Keratinocyte (primary cell): ENCODE measurements at regions not wholly inside any gene's neighbourhood (a gene's known extent, or its start where the extent isn't known, plus 50 kb on each side); places are given as distances from the start of the nearest gene placed in this dataset.

Experiments
- DNase-seq: peaks from one replicate; pipeline ENCODE4 v3.0.0-alpha.2; 2011; ENCODE audit warnings: low read depth, missing footprints, low spot score
- FAIRE-seq: peaks from 2 replicates; lab custom pipeline; 2011; peaks lifted over from hg19 to GRCh38; lab: Jason Lieb, UNC
- H2AFZ ChIP-seq: 2 replicates; pipeline ENCODE4 v1.6.0; 2012; ENCODE audit warnings: low read length, control low read depth, inconsistent platforms; ENCODE audit not compliant: control insufficient read depth
- H3K27ac ChIP-seq: 2 replicates; pipeline ENCODE4 v1.5.1; 2011; ENCODE audit warnings: low read length; ENCODE audit not compliant: control insufficient read depth, insufficient read depth
- H3K27me3 ChIP-seq: 3 replicates; pipeline ENCODE4 v1.6.0; 2011; ENCODE audit warnings: low read length; ENCODE audit not compliant: control insufficient read depth, insufficient read depth; ENCODE audit errors: extremely low read depth
- H3K36me3 ChIP-seq, 2 experiments: 2 replicates in 1 of 2; 3 replicates in 1 of 2; pipeline ENCODE4 v1.5.1; 2011; ENCODE audit warnings: low read length in 2 of 2, mild to moderate bottlenecking in 1 of 2; ENCODE audit not compliant: control insufficient read depth in 2 of 2, insufficient read depth in 2 of 2; ENCODE audit errors: extremely low read depth in 1 of 2
- H3K4me1 ChIP-seq: 3 replicates; pipeline ENCODE4 v1.5.1; 2011; ENCODE audit warnings: low read length; ENCODE audit not compliant: control insufficient read depth, insufficient read depth; ENCODE audit errors: extremely low read depth
- H3K4me2 ChIP-seq: 3 replicates; pipeline ENCODE4 v1.6.0; 2011; ENCODE audit warnings: low read depth, low read length; ENCODE audit not compliant: control insufficient read depth, insufficient read depth; ENCODE audit errors: extremely low read depth
- H3K4me3 ChIP-seq, 3 experiments: fragments of 200-600 bp in 1 of 3; sonication (generic) in 1 of 3; 2 replicates in 2 of 3; 3 replicates in 1 of 3; pipeline ENCODE4 v1.5.1; 2011 to 2016; ENCODE audit warnings: low read length in 3 of 3, mild to moderate bottlenecking in 3 of 3, control low read depth in 2 of 3, inconsistent platforms in 1 of 3, low read depth in 1 of 3, mixed read lengths in 1 of 3, mixed run types in 1 of 3, moderate library complexity in 1 of 3; ENCODE audit not compliant: control insufficient read depth in 2 of 3, insufficient read depth in 2 of 3; ENCODE audit errors: extremely low read depth in 1 of 3
- H3K79me2 ChIP-seq: 2 replicates; pipeline ENCODE4 v1.6.0; 2012; ENCODE audit warnings: low read length; ENCODE audit not compliant: control insufficient read depth, insufficient read depth
- H3K9ac ChIP-seq: 3 replicates; pipeline ENCODE4 v1.6.0; 2011; ENCODE audit warnings: low read length; ENCODE audit not compliant: control insufficient read depth, insufficient read depth; ENCODE audit errors: extremely low read depth
- H3K9me1 ChIP-seq: 3 replicates; pipeline ENCODE4 v1.6.0; 2011; ENCODE audit warnings: low read length; ENCODE audit not compliant: control insufficient read depth, insufficient read depth; ENCODE audit errors: extremely low read depth
- H3K9me3 ChIP-seq: 2 replicates; pipeline ENCODE4 v1.5.1; 2012; ENCODE audit warnings: low read depth, low read length; ENCODE audit not compliant: control insufficient read depth
- H4K20me1 ChIP-seq: 3 replicates; pipeline ENCODE4 v1.6.0; 2011; ENCODE audit warnings: low read length; ENCODE audit not compliant: control insufficient read depth, insufficient read depth; ENCODE audit errors: extremely low read depth
- EZH2 ChIP-seq: IDR thresholded peaks from one replicate; pipeline ENCODE4 v1.6.1; 2012; ENCODE audit warnings: inconsistent platforms, mild to moderate bottlenecking, low read length, moderate library complexity
- dilution Hi-C: fragments of 300-500 bp; cut with MboI; formaldehyde crosslinking; loops from one replicate; pipeline ENCODE4 v1.7.0; 2020; ENCODE audit warnings: low sequenced_read_pairs; ENCODE audit not compliant: extremely low pct_ligation_motif_present
- TF ChIP-seq, protein P1 (sequence below), 3 experiments: IDR thresholded peaks in 1 of 3; conservative IDR thresholded peaks in 1 of 3; optimal IDR thresholded peaks in 1 of 3; 2 replicates in 2 of 3; 3 replicates in 1 of 3; pipeline versions ENCODE3 to v1.5.1; 2011; ENCODE audit warnings: low read length in 3 of 3, mild to moderate bottlenecking in 3 of 3, moderate library complexity in 2 of 3, control low read depth in 1 of 3, inconsistent platforms in 1 of 3; ENCODE audit not compliant: insufficient read depth in 2 of 3; ENCODE audit errors: extremely low read depth in 1 of 3

DNA sequence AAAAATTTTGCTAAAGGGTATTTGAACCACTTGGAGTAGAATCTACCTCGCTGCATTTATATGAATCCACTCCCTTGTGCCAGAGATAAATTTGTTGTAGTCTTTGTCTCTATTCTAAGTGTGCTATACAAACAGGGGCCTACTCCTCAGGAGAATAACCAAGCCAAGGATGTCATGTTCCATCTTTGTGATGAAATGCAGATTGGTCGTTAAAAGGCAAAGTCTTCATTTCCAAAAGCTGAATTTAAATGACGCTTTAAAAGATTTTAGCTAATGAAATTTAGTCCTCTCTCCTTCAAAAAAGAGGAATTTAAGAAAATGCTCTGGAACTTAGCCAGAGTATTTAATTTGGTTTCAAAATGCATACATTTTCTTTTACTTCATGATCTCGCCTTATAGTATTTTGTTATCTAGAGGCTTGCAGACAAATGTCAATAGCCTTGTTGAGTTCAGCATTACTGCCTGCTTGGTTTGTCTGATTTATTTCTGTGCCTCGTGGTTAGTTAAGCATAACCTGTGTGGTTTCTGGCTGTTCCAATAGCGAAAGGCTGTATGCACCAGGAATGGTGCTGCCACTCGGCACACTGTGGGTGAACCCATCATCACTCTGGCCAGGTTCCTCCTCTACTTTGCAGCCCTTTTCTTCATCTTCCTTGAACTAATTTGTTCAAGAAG is 417.6 kb downstream of the ZNF521 start:
- H3K27me3 ChIP-seq: no peaks in the 10 kb centered on the region
- DNase-seq (no peak), FAIRE-seq (no peak)
- H3K9me3 ChIP-seq: no peaks in the 10 kb centered on the region
- no peak overlapping the region for H3K9ac ChIP-seq
- no peak overlapping the region for H3K27ac ChIP-seq
- H3K4me2 ChIP-seq: no peak overlapping the region
- dilution Hi-C loops: no loop called here
- H2AFZ ChIP-seq: no peak overlapping the region
- no peak overlapping the region for H3K4me3 ChIP-seq
- no peaks in the 10 kb centered on the region for H3K4me1 ChIP-seq
- no peaks in the 10 kb centered on the region for H3K36me3 ChIP-seq
- no peaks in the 10 kb centered on the region for H4K20me1 ChIP-seq
- H3K79me2 ChIP-seq: no peaks in the 10 kb centered on the region
- TF ChIP-seq, protein P1, sequence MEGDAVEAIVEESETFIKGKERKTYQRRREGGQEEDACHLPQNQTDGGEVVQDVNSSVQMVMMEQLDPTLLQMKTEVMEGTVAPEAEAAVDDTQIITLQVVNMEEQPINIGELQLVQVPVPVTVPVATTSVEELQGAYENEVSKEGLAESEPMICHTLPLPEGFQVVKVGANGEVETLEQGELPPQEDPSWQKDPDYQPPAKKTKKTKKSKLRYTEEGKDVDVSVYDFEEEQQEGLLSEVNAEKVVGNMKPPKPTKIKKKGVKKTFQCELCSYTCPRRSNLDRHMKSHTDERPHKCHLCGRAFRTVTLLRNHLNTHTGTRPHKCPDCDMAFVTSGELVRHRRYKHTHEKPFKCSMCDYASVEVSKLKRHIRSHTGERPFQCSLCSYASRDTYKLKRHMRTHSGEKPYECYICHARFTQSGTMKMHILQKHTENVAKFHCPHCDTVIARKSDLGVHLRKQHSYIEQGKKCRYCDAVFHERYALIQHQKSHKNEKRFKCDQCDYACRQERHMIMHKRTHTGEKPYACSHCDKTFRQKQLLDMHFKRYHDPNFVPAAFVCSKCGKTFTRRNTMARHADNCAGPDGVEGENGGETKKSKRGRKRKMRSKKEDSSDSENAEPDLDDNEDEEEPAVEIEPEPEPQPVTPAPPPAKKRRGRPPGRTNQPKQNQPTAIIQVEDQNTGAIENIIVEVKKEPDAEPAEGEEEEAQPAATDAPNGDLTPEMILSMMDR (optimal IDR thresholded peaks at IDR 0.05 in 1 of 3, IDR thresholded peaks at IDR 0.05 in 1 of 3, conservative IDR thresholded peaks at IDR 0.05 in 1 of 3; ENCODE audit: extremely low read depth in 1 of 3, insufficient read depth in 2 of 3, low read length in 3 of 3): no peak
- TF ChIP-seq EZH2: no peak
- no peaks in the 10 kb centered on the region for H3K9me1 ChIP-seq

DNA sequence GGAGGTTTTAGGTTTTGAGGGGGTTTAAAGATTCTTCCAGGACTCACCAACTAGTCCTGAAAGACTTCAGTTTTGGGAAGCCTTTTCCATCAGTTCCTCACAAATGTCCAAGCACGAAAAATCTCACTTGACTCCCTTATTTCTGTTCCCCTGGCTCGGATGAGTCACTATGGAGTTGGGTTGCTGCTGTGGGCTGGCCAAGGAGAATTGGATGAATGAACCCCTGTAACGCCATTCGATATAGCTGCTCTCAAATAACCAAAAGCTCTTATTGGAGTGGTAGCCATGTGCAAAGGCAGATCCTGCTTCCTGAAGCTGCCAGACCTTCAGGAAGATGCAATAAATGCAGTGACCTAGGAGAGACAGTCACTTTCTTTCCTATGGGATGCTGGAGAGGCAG is 417.0 kb downstream of the ZNF521 start:
- H4K20me1 ChIP-seq: no peaks in the 10 kb centered on the region
- H3K36me3 ChIP-seq: no peaks in the 10 kb centered on the region
- H3K9ac ChIP-seq: no peak overlapping the region
- no peak for FAIRE-seq
- H3K9me1 ChIP-seq: no peaks in the 10 kb centered on the region
- TF ChIP-seq EZH2: no peak
- TF ChIP-seq, protein P1 (optimal IDR thresholded peaks at IDR 0.05 in 1 of 3, IDR thresholded peaks at IDR 0.05 in 1 of 3, conservative IDR thresholded peaks at IDR 0.05 in 1 of 3; ENCODE audit: extremely low read depth in 1 of 3, insufficient read depth in 2 of 3, low read length in 3 of 3): no peak
- no peaks in the 10 kb centered on the region for H3K27me3 ChIP-seq
- H3K79me2 ChIP-seq: no peaks in the 10 kb centered on the region
- H3K4me3 ChIP-seq: no peak overlapping the region
- dilution Hi-C loops: no loop called here
- DNase-seq: no peak
- H3K27ac ChIP-seq: no peak overlapping the region
- H2AFZ ChIP-seq: no peak overlapping the region
- H3K4me1 ChIP-seq: no peaks in the 10 kb centered on the region
- no peaks in the 10 kb centered on the region for H3K9me3 ChIP-seq
- H3K4me2 ChIP-seq: no peak overlapping the region
